ENCODE measurements at regions not wholly inside any gene's neighbourhood (a gene's known extent, or its start where the extent isn't known, plus 50 kb on each side); places are given as distances from the start of the nearest gene placed in this dataset.

DNA sequence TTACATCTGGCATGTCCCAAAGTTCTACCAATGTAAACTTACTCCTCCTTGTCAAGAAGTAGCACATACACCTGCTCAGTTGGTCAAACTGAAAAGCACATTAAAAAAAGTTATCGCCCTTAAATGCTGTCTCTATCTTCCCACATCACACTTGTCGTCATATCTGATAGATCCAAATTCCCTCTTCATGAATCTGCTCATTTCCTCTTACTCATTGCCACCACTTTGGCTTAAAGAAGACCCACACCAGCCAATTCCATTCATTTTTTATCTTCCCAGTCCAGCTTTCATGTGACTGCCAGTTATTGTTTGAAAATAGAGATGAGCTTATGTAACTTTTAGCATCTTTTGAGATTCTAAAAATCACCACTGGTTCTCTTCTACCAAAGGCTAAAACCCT, 305.9 kb upstream of the MTNR1B start:
- TF ChIP-seq, protein P1, sequence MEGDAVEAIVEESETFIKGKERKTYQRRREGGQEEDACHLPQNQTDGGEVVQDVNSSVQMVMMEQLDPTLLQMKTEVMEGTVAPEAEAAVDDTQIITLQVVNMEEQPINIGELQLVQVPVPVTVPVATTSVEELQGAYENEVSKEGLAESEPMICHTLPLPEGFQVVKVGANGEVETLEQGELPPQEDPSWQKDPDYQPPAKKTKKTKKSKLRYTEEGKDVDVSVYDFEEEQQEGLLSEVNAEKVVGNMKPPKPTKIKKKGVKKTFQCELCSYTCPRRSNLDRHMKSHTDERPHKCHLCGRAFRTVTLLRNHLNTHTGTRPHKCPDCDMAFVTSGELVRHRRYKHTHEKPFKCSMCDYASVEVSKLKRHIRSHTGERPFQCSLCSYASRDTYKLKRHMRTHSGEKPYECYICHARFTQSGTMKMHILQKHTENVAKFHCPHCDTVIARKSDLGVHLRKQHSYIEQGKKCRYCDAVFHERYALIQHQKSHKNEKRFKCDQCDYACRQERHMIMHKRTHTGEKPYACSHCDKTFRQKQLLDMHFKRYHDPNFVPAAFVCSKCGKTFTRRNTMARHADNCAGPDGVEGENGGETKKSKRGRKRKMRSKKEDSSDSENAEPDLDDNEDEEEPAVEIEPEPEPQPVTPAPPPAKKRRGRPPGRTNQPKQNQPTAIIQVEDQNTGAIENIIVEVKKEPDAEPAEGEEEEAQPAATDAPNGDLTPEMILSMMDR (conservative IDR thresholded peaks at IDR 0.05; ENCODE audit: low read depth in 2 of 2) = no peak
- TF ChIP-seq EZH2 (IDR thresholded peaks at IDR 0.05; ENCODE audit: low read depth, unreplicated experiment) (no peak), POLR2AphosphoS5 (IDR thresholded peaks at IDR 0.05; ENCODE audit: low read depth) (no peak), CREB1 (CRISPR knock-in tag; IDR thresholded peaks at IDR 0.05; ENCODE audit: low read depth) (no peak), EZH2phosphoT487 (IDR thresholded peaks at IDR 0.05; ENCODE audit: unreplicated experiment) (no peak), NANOG (IDR thresholded peaks at IDR 0.05; ENCODE audit: borderline replicate concordance) (no peak), ZNF114 (CRISPR knock-in tag; IDR thresholded peaks at IDR 0.05) (no peak), JUNB (IDR thresholded peaks at IDR 0.05; ENCODE audit: unreplicated experiment) (no peak), ZNF331 (CRISPR knock-in tag; IDR thresholded peaks at IDR 0.05; ENCODE audit: low read depth) (no peak), STAT1 (IDR thresholded peaks at IDR 0.05; ENCODE audit: unreplicated experiment) (no peak)
- TF ChIP-seq, protein P2, sequence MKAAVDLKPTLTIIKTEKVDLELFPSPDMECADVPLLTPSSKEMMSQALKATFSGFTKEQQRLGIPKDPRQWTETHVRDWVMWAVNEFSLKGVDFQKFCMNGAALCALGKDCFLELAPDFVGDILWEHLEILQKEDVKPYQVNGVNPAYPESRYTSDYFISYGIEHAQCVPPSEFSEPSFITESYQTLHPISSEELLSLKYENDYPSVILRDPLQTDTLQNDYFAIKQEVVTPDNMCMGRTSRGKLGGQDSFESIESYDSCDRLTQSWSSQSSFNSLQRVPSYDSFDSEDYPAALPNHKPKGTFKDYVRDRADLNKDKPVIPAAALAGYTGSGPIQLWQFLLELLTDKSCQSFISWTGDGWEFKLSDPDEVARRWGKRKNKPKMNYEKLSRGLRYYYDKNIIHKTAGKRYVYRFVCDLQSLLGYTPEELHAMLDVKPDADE (IDR thresholded peaks at IDR 0.05) = no peak
- TF ChIP-seq, protein P3, sequence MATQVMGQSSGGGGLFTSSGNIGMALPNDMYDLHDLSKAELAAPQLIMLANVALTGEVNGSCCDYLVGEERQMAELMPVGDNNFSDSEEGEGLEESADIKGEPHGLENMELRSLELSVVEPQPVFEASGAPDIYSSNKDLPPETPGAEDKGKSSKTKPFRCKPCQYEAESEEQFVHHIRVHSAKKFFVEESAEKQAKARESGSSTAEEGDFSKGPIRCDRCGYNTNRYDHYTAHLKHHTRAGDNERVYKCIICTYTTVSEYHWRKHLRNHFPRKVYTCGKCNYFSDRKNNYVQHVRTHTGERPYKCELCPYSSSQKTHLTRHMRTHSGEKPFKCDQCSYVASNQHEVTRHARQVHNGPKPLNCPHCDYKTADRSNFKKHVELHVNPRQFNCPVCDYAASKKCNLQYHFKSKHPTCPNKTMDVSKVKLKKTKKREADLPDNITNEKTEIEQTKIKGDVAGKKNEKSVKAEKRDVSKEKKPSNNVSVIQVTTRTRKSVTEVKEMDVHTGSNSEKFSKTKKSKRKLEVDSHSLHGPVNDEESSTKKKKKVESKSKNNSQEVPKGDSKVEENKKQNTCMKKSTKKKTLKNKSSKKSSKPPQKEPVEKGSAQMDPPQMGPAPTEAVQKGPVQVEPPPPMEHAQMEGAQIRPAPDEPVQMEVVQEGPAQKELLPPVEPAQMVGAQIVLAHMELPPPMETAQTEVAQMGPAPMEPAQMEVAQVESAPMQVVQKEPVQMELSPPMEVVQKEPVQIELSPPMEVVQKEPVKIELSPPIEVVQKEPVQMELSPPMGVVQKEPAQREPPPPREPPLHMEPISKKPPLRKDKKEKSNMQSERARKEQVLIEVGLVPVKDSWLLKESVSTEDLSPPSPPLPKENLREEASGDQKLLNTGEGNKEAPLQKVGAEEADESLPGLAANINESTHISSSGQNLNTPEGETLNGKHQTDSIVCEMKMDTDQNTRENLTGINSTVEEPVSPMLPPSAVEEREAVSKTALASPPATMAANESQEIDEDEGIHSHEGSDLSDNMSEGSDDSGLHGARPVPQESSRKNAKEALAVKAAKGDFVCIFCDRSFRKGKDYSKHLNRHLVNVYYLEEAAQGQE (IDR thresholded peaks at IDR 0.05; ENCODE audit: unreplicated experiment) = no peak

Measured in GM23338 (cell line).